SK-N-SH treated with all-trans-retinoic acid at 6 μM for 48 hours (cell line): ENCODE measurements at regions not wholly inside any gene's neighbourhood (a gene's known extent, or its start where the extent isn't known, plus 50 kb on each side); places are given as distances from the start of the nearest gene placed in this dataset.

Experiments
- PATZ1 ChIP-seq: fragments of 250-450 bp; sonication (Bioruptor Pico); IDR thresholded peaks from 2 replicates; pipeline ENCODE4 v1.8.0; 2020; ENCODE audit warnings: mild to moderate bottlenecking, moderate library complexity, borderline replicate concordance
- PPARA ChIP-seq: fragments of 250-450 bp; sonication (Bioruptor Pico); IDR thresholded peaks from 2 replicates; pipeline ENCODE4 v1.5.0; 2020; ENCODE audit warnings: mild to moderate bottlenecking, borderline replicate concordance
- RARB ChIP-seq: fragments of 250-450 bp; sonication (Bioruptor Pico); IDR thresholded peaks from 2 replicates; pipeline ENCODE4 v1.8.0; 2021; ENCODE audit warnings: mild to moderate bottlenecking, moderate library complexity
- TSHZ2 ChIP-seq: fragments of 250-450 bp; sonication (Bioruptor Pico); IDR thresholded peaks from 2 replicates; pipeline ENCODE4 v1.5.0; 2020; ENCODE audit warnings: mild to moderate bottlenecking, moderate library complexity
- ZFP3 ChIP-seq: fragments of 250-450 bp; sonication (Bioruptor Pico); IDR thresholded peaks from 2 replicates; pipeline ENCODE4 v1.5.0; 2020; ENCODE audit warnings: mild to moderate bottlenecking, moderate library complexity
- ZNF8 ChIP-seq: fragments of 450-650 bp; formaldehyde crosslinking; IDR thresholded peaks from 2 replicates; pipeline ENCODE4 v1.5.0; 2020; ENCODE audit warnings: mild to moderate bottlenecking, moderate library complexity
- TF ChIP-seq, protein P1 (sequence below): fragments of 250-450 bp; sonication (Bioruptor Pico); IDR thresholded peaks from 2 replicates; pipeline ENCODE4 v1.8.0; 2021; ENCODE audit warnings: low read depth, mild to moderate bottlenecking, moderate library complexity, borderline replicate concordance

DNA sequence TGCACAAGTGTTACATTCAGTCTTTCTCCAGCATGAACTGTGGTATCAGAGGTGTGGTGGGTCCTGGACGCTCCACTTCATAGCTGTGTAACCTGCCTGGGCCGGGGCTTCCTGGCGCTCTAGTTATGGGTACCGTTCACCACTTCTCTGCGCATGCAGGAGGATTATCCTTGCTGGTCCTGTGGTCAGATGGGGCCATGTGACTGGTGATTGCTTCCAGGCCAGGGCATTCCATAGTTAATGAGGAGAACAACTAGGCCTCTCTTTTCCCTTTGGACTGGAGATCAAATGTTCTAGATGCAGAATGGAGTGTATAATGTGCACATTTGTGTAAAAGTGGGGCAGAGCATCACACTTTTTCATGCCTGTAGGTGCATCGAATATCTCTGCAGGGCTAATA, 444.0 kb downstream of the AACS start:
- TF ChIP-seq TSHZ2 (no peak), PPARA (CRISPR knock-in tag) (no peak), ZFP3 (CRISPR knock-in tag) (no peak), ZNF8 (CRISPR knock-in tag) (no peak), RARB (CRISPR knock-in tag) (no peak), PATZ1 (no peak)
- TF ChIP-seq, protein P1, sequence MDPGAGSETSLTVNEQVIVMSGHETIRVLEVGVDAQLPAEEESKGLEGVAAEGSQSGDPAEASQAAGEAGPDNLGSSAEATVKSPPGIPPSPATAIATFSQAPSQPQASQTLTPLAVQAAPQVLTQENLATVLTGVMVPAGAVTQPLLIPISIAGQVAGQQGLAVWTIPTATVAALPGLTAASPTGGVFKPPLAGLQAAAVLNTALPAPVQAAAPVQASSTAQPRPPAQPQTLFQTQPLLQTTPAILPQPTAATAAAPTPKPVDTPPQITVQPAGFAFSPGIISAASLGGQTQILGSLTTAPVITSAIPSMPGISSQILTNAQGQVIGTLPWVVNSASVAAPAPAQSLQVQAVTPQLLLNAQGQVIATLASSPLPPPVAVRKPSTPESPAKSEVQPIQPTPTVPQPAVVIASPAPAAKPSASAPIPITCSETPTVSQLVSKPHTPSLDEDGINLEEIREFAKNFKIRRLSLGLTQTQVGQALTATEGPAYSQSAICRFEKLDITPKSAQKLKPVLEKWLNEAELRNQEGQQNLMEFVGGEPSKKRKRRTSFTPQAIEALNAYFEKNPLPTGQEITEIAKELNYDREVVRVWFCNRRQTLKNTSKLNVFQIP = no peak
